ENCODE measurements at regions not wholly inside any gene's neighbourhood (a gene's known extent, or its start where the extent isn't known, plus 50 kb on each side); places are given as distances from the start of the nearest gene placed in this dataset.

- TF ChIP-seq CTCF (IDR thresholded peaks at IDR 0.05), result no peak
- no peak for TF ChIP-seq EP300 (IDR thresholded peaks at IDR 0.05)
Observed at GRCh38 chr10:29081231-29081630, 207.6 kb upstream of the LYZL1 start.

Data from stomach (tissue), 4 donors.